Caco-2 (cell line): ENCODE measurements at regions not wholly inside any gene's neighbourhood (a gene's known extent, or its start where the extent isn't known, plus 50 kb on each side); places are given as distances from the start of the nearest gene placed in this dataset.
"Not testable (repeated sequence)": the region's sequence is repeated elsewhere in the genome, so short reads cannot be mapped to it uniquely, and the experiment has no call there.

Experiments
- BruUV-seq: library from RNA; stranded (reverse); fragments of 400-500 nt; replicated peaks from 2 replicates; lab custom pipeline; 2021; lab: Mats Ljungman, UMichigan
- CTCF ChIA-PET: fragments of 300-600 bp; sonication (Branson Sonifier 250); formaldehyde crosslinking; loops from one replicate; lab custom pipeline; 2022; ENCODE audit warnings: antibody characterized with exemption; lab: Charles Lee
- POLR2A ChIA-PET: fragments of 300-600 bp; sonication (Branson Sonifier 250); formaldehyde crosslinking; loops from one replicate; lab custom pipeline; 2022; ENCODE audit warnings: antibody characterized with exemption; lab: Charles Lee
- DNase-seq, 2 experiments: peaks; one replicate each; pipeline versions ENCODE4 v3.0.0 to v3.0.0-alpha.2; 2020 to 2022
- H3K27me3 ChIP-seq: replicated peaks from 2 replicates; pipeline ENCODE4 v1.6.0; 2011; ENCODE audit warnings: low read length; ENCODE audit not compliant: control insufficient read depth, insufficient read depth
- H3K36me3 ChIP-seq: 2 replicates; pipeline ENCODE4 v1.5.1; 2011; ENCODE audit warnings: low read length; ENCODE audit not compliant: control insufficient read depth, insufficient read depth
- H3K4me1 ChIP-seq: fragments of 250-450 bp; sonication (Bioruptor Pico); 2 replicates; pipeline ENCODE4 v1.5.1; 2020; ENCODE audit warnings: mild to moderate bottlenecking
- H3K4me3 ChIP-seq: 2 replicates; pipeline ENCODE4 v1.5.1; 2011; ENCODE audit warnings: low read depth, mild to moderate bottlenecking, control low read depth, low read length
- H3K9me3 ChIP-seq: fragments of 250-450 bp; sonication (Bioruptor Pico); 2 replicates; pipeline ENCODE4 v1.5.1; 2020; ENCODE audit warnings: mild to moderate bottlenecking, moderate library complexity
- H3K27ac Mint-ChIP-seq: one replicate; pipeline ENCODE4 v1.8.0; 2022; ENCODE audit warnings: mixed read lengths; ENCODE audit not compliant: unreplicated experiment
- H3K27me3 Mint-ChIP-seq: one replicate; pipeline ENCODE4 v1.8.0; 2022; ENCODE audit warnings: mixed read lengths; ENCODE audit not compliant: insufficient read depth, unreplicated experiment
- H3K36me3 Mint-ChIP-seq: one replicate; pipeline ENCODE4 v1.8.0; 2022; ENCODE audit warnings: mild to moderate bottlenecking, mixed read lengths; ENCODE audit not compliant: insufficient read depth, unreplicated experiment
- H3K4me1 Mint-ChIP-seq: one replicate; pipeline ENCODE4 v1.8.0; 2022; ENCODE audit warnings: low read depth, mixed read lengths; ENCODE audit not compliant: unreplicated experiment
- H3K4me3 Mint-ChIP-seq: one replicate; pipeline ENCODE4 v1.8.0; 2022; ENCODE audit warnings: mild to moderate bottlenecking, moderate library complexity, mixed read lengths; ENCODE audit not compliant: unreplicated experiment
- H3K9me3 Mint-ChIP-seq: one replicate; pipeline ENCODE4 v1.8.0; 2022; ENCODE audit warnings: mixed read lengths; ENCODE audit not compliant: unreplicated experiment
- intact Hi-C: fragments of 100-400 bp; cut with micrococcal nuclease; formaldehyde crosslinking; loops from one replicate; pipeline ENCODE4 v1.10.0; 2022; ENCODE audit not compliant: unreplicated experiment
- TF ChIP-seq, protein P1 (sequence below), 2 experiments: fragments of 200-600 bp in 1 of 2; IDR thresholded peaks; 1 replicate in 1 of 2; 2 replicates in 1 of 2; pipeline versions ENCODE4 v1.5.1 to v1.8.0; 2011 to 2022; ENCODE audit warnings: antibody characterized with exemption in 1 of 2, control low read depth in 1 of 2, inconsistent platforms in 1 of 2, low read depth in 1 of 2, low read length in 1 of 2, mild to moderate bottlenecking in 1 of 2, moderate library complexity in 1 of 2; ENCODE audit not compliant: insufficient read depth in 1 of 2, severe bottlenecking in 1 of 2, unreplicated experiment in 1 of 2

DNA sequence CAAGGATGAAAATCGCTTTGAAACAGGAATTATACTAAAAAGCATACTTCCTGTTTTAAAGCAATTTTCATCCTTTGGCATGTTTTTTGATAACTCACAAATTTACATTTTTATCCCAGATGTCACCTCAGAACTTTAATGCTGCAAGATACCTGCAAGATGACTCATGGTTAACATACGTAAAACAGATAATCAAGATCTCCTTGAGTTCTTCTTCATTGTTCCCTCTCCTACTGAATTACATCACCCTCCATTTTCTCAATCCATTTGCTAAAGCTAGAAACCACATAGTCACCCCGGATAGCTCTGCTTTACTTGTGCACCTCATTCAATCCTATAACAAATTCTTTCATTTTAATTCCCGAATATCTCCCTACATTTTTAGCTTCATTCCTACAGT lies 1114.2 kb downstream of the PLA2G4A start:
- intact Hi-C loops = no loop called here
- no peak overlapping the region for H3K27ac Mint-ChIP-seq
- no TSS peak for BruUV-seq
- Histone ChIP-seq H3K9me3 (peaks cover 10% of the 10 kb centered on the region; the same call in 1 of the 2 replicates), H3K27me3 (no peaks in the 10 kb centered on the region), H3K4me3 (no peak overlapping the region), H3K36me3 (no peaks in the 10 kb centered on the region), H3K4me1 (no peaks in the 10 kb centered on the region)
- TF ChIP-seq, protein P1, sequence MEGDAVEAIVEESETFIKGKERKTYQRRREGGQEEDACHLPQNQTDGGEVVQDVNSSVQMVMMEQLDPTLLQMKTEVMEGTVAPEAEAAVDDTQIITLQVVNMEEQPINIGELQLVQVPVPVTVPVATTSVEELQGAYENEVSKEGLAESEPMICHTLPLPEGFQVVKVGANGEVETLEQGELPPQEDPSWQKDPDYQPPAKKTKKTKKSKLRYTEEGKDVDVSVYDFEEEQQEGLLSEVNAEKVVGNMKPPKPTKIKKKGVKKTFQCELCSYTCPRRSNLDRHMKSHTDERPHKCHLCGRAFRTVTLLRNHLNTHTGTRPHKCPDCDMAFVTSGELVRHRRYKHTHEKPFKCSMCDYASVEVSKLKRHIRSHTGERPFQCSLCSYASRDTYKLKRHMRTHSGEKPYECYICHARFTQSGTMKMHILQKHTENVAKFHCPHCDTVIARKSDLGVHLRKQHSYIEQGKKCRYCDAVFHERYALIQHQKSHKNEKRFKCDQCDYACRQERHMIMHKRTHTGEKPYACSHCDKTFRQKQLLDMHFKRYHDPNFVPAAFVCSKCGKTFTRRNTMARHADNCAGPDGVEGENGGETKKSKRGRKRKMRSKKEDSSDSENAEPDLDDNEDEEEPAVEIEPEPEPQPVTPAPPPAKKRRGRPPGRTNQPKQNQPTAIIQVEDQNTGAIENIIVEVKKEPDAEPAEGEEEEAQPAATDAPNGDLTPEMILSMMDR (IDR thresholded peaks at IDR 0.05; ENCODE audit: insufficient read depth in 1 of 2, low read depth in 1 of 2, low read length in 1 of 2, severe bottlenecking in 1 of 2, unreplicated experiment in 1 of 2) = no peak
- no peaks in the 10 kb centered on the region for H3K27me3 Mint-ChIP-seq
- ChIA-PET POLR2A (no interaction called here), CTCF (no interaction called here)
- H3K4me1 Mint-ChIP-seq = no peaks in the 10 kb centered on the region
- no peak overlapping the region for H3K4me3 Mint-ChIP-seq
- H3K9me3 Mint-ChIP-seq = peaks cover 12% of the 10 kb centered on the region
- no peaks in the 10 kb centered on the region for H3K36me3 Mint-ChIP-seq
- no peak for DNase-seq

DNA sequence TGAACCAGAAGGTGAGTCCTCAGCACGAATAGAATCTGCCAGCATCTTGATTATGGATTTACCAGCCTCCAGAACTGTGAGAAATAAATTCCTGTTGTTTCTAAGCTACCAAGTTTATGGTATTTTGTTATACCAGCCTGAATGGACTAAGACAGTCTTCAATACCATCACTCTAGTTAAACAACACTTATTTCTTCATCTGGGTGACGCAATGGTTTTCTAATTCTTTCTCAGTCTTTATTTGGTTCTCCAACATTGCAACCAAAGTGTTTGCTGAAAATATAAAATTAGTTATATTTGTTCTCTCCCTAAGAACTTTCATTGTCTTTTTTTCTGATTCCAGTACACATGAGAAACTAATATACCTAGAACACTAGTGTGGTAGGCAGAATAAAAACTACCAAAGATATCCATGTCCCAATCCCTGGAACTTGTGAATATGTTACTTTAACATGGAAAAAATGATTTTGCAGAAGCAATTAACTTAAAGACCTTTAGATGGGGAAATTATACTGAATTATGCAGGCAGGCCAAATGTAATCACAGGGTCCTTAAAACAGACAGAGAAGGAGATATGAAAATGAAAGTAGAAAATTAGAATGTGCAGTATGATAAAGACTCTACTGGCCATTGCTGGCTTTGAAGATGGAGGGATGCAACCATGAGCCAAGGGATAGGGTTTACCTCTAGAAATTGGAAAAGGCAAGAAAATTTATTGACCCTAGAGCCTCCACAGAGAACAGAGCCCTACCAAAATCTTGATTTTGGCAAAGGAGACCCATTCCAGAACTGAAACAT lies 1115.1 kb downstream of the PLA2G4A start:
- no peaks in the 10 kb centered on the region for H3K27me3 Mint-ChIP-seq
- Histone ChIP-seq H3K27me3 (no peaks in the 10 kb centered on the region), H3K4me3 (no peak overlapping the region), H3K4me1 (no peaks in the 10 kb centered on the region), H3K36me3 (no peaks in the 10 kb centered on the region), H3K9me3 (peaks cover 10% of the 10 kb centered on the region; the same call in 1 of the 2 replicates)
- intact Hi-C loops = no loop called here
- ChIA-PET CTCF (no interaction called here), POLR2A (no interaction called here)
- BruUV-seq = no TSS peak
- DNase-seq = no peak
- H3K4me3 Mint-ChIP-seq = no peak overlapping the region
- H3K27ac Mint-ChIP-seq = no peak overlapping the region
- H3K9me3 Mint-ChIP-seq = peaks cover 12% of the 10 kb centered on the region
- TF ChIP-seq, protein P1 (IDR thresholded peaks at IDR 0.05; ENCODE audit: insufficient read depth in 1 of 2, low read depth in 1 of 2, low read length in 1 of 2, severe bottlenecking in 1 of 2, unreplicated experiment in 1 of 2) = no peak
- H3K4me1 Mint-ChIP-seq = no peaks in the 10 kb centered on the region
- H3K36me3 Mint-ChIP-seq = no peaks in the 10 kb centered on the region

DNA sequence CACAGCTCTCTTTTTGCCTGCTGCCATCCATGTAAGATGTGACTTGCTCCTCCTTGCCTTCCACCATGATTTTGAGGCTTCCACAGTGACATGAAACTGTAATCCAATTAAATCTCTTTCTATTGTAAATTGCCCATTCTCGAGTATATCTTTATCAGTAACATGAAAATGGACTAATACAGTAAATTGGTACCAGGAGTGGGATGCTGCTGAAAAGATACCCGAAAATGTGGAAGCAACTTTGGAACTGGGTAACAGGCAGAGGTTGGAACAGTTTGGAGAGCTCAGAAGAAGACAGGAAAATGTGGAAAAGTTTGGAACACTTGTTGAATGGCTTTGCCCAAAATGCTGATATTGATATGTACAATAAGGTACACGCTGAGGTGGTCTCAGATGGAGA lies 1117.9 kb downstream of the PLA2G4A start:
- H3K36me3 Mint-ChIP-seq, H3K4me1 ChIP-seq, DNase-seq, CTCF ChIA-PET, H3K27me3 Mint-ChIP-seq, intact Hi-C loops, BruUV-seq, H3K27ac Mint-ChIP-seq, H3K36me3 ChIP-seq, H3K27me3 ChIP-seq, POLR2A ChIA-PET, H3K4me3 ChIP-seq, H3K4me3 Mint-ChIP-seq, H3K4me1 Mint-ChIP-seq: not testable (repeated sequence)
- peaks cover 10% of the 10 kb centered on the region; the same call in 1 of the 2 replicates for H3K9me3 ChIP-seq
- H3K9me3 Mint-ChIP-seq = peaks cover 12% of the 10 kb centered on the region
